GM18498 (cell line): ENCODE measurements at regions not wholly inside any gene's neighbourhood (a gene's known extent, or its start where the extent isn't known, plus 50 kb on each side); places are given as distances from the start of the nearest gene placed in this dataset.

Experiments used
- ATAC-seq: cut with Tn5 transposase; IDR thresholded peaks from one replicate; pipeline ENCODE4 v1.9.1; 2021; ENCODE audit warnings: mild to moderate bottlenecking, moderate library complexity; ENCODE audit not compliant: unreplicated experiment

- ATAC-seq: no peak
Observed at GRCh38 chr18:41703744-41704530, 251.1 kb upstream of the PIK3C3 start.

GRCh38 chr18:41700416-41700815 lies 254.6 kb upstream of the PIK3C3 start:
- ATAC-seq: no peak

GRCh38 chr18:41695441-41695840 lies 259.6 kb upstream of the PIK3C3 start:
- ATAC-seq: peak; percentile 60

GRCh38 chr18:41693008-41693407 lies 262.0 kb upstream of the PIK3C3 start:
- no peak for ATAC-seq

GRCh38 chr18:41690332-41691127 lies 264.5 kb upstream of the PIK3C3 start:
- ATAC-seq: no peak

GRCh38 chr18:41687138-41687537 lies 267.9 kb upstream of the PIK3C3 start:
- ATAC-seq: no peak

GRCh38 chr18:41681138-41681880 lies 273.7 kb upstream of the PIK3C3 start:
- no peak for ATAC-seq

GRCh38 chr18:41674506-41674905 lies 280.5 kb upstream of the PIK3C3 start:
- ATAC-seq: no peak

- no peak for ATAC-seq
Observed at GRCh38 chr18:41666231-41666630, 288.8 kb upstream of the PIK3C3 start.

- ATAC-seq: no peak
Observed at GRCh38 chr18:41665210-41665609, 289.8 kb upstream of the PIK3C3 start.

- ATAC-seq: no peak
Observed at GRCh38 chr18:41660654-41661053, 294.4 kb upstream of the PIK3C3 start.

- ATAC-seq: no peak
Observed at GRCh38 chr18:41659438-41660130, 295.4 kb upstream of the PIK3C3 start.

GRCh38 chr18:41657189-41657588 lies 297.8 kb upstream of the PIK3C3 start:
- ATAC-seq: no peak

GRCh38 chr18:41655074-41655473 lies 300.0 kb upstream of the PIK3C3 start:
- no peak for ATAC-seq

- no peak for ATAC-seq
Observed at GRCh38 chr18:41647914-41648313, 307.1 kb upstream of the PIK3C3 start.

- no peak for ATAC-seq
Observed at GRCh38 chr18:41646915-41647620, 308.0 kb upstream of the PIK3C3 start.

GRCh38 chr18:41645589-41646360 lies 309.3 kb upstream of the PIK3C3 start:
- ATAC-seq: no peak

- ATAC-seq: no peak
Observed at GRCh38 chr18:41644466-41644865, 310.6 kb upstream of the PIK3C3 start.

- ATAC-seq: no peak
Observed at GRCh38 chr18:41643427-41643826, 311.6 kb upstream of the PIK3C3 start.

GRCh38 chr18:41642756-41643155 lies 312.3 kb upstream of the PIK3C3 start:
- ATAC-seq: no peak
